HAP-1 (cell line): ENCODE measurements at regions not wholly inside any gene's neighbourhood (a gene's known extent, or its start where the extent isn't known, plus 50 kb on each side); places are given as distances from the start of the nearest gene placed in this dataset.
"Not testable (repeated sequence)": the region's sequence is repeated elsewhere in the genome, so short reads cannot be mapped to it uniquely, and the experiment has no call there.

Experiments
- DNase-seq, 2 experiments: peaks; one replicate each; pipeline ENCODE4 v3.0.0-alpha.2; 2016 to 2020; ENCODE audit warnings: low spot score in 2 of 2
- H3K27me3 ChIP-seq: fragments of 250-450 bp; sonication (Bioruptor Pico); 2 replicates; pipeline ENCODE4 v1.5.1; 2020; ENCODE audit warnings: low read depth, mild to moderate bottlenecking, moderate library complexity
- H3K36me3 ChIP-seq: fragments of 250-450 bp; sonication (Bioruptor Pico); replicated peaks from 2 replicates; pipeline ENCODE4 v1.5.1; 2020; ENCODE audit warnings: mild to moderate bottlenecking
- H3K4me1 ChIP-seq: fragments of 250-450 bp; sonication (Bioruptor Pico); 2 replicates; pipeline ENCODE4 v1.5.1; 2020; ENCODE audit warnings: mild to moderate bottlenecking
- H3K4me3 ChIP-seq: fragments of 250-450 bp; sonication (Bioruptor Pico); 2 replicates; pipeline ENCODE4 v1.5.1; 2020; ENCODE audit warnings: mild to moderate bottlenecking, moderate library complexity
- H3K9me3 ChIP-seq: fragments of 250-450 bp; sonication (Bioruptor Pico); 2 replicates; pipeline ENCODE4 v1.5.1; 2020; ENCODE audit warnings: mild to moderate bottlenecking, moderate library complexity
- in situ Hi-C: fragments of 300-500 bp; cut with MboI; formaldehyde crosslinking; loops from 3 replicates; pipeline ENCODE4 v1.14.3; 2020; ENCODE audit warnings: low sequenced_read_pairs, inconsistent platforms, mixed read lengths

GRCh38 chr7:97234494-97234893 lies 117.0 kb downstream of the SDHAF3 start:
- H3K27me3 ChIP-seq, DNase-seq, in situ Hi-C loops, H3K36me3 ChIP-seq, H3K4me3 ChIP-seq, H3K4me1 ChIP-seq, H3K9me3 ChIP-seq: not testable (repeated sequence)

- Histone ChIP-seq H3K36me3 (no peaks in the 10 kb centered on the region), H3K27me3 (no peaks in the 10 kb centered on the region), H3K9me3 (peaks cover 5% of the 10 kb centered on the region; the same call in 1 of the 2 replicates), H3K4me1 (no peaks in the 10 kb centered on the region), H3K4me3 (no peak overlapping the region)
- in situ Hi-C loops, result no loop called here
- DNase-seq, result no peak
Measured at GRCh38 chr7:97246317-97246716, 128.8 kb downstream of the SDHAF3 start.

GRCh38 chr7:97258187-97258586 lies 140.7 kb downstream of the SDHAF3 start:
- in situ Hi-C loops, result not testable (repeated sequence)

GRCh38 chr7:97269741-97270140 lies 152.2 kb downstream of the SDHAF3 start:
- no peaks in the 10 kb centered on the region for H3K4me1 ChIP-seq
- H3K36me3 ChIP-seq, result no peaks in the 10 kb centered on the region
- no peaks in the 10 kb centered on the region for H3K9me3 ChIP-seq
- H3K27me3 ChIP-seq, result no peaks in the 10 kb centered on the region
- H3K4me3 ChIP-seq, result no peak overlapping the region
- no peak for DNase-seq
- in situ Hi-C loops, result no loop called here

More at GRCh38 chr7:97258187-97258586, 140.7 kb downstream of the SDHAF3 start:
- not testable (repeated sequence) for H3K4me1 ChIP-seq, H3K4me3 ChIP-seq, DNase-seq, H3K9me3 ChIP-seq, H3K27me3 ChIP-seq, H3K36me3 ChIP-seq

GRCh38 chr7:97270280-97270679 lies 152.8 kb downstream of the SDHAF3 start:
- Histone ChIP-seq H3K4me3 (no peak overlapping the region), H3K4me1 (no peaks in the 10 kb centered on the region), H3K9me3 (no peaks in the 10 kb centered on the region), H3K27me3 (no peaks in the 10 kb centered on the region), H3K36me3 (no peaks in the 10 kb centered on the region)
- in situ Hi-C loops, result no loop called here
- DNase-seq, result no peak

GRCh38 chr7:97271619-97272018 lies 154.1 kb downstream of the SDHAF3 start:
- no peaks in the 10 kb centered on the region for H3K4me1 ChIP-seq
- in situ Hi-C loops, result no loop called here
- no peaks in the 10 kb centered on the region for H3K9me3 ChIP-seq
- no peak overlapping the region for H3K4me3 ChIP-seq
- H3K27me3 ChIP-seq, result no peaks in the 10 kb centered on the region
- DNase-seq, result no peak
- H3K36me3 ChIP-seq, result no peaks in the 10 kb centered on the region

- in situ Hi-C loops, result no loop called here
- Histone ChIP-seq H3K27me3 (no peaks in the 10 kb centered on the region), H3K36me3 (no peaks in the 10 kb centered on the region), H3K4me3 (no peak overlapping the region), H3K9me3 (no peaks in the 10 kb centered on the region), H3K4me1 (no peaks in the 10 kb centered on the region)
- DNase-seq, result no peak
Measured at GRCh38 chr7:97272237-97272975, 154.9 kb downstream of the SDHAF3 start.

GRCh38 chr7:97275475-97275874 lies 158.0 kb downstream of the SDHAF3 start:
- no peaks in the 10 kb centered on the region for H3K36me3 ChIP-seq
- no peaks in the 10 kb centered on the region for H3K27me3 ChIP-seq
- no peak for DNase-seq
- no peaks in the 10 kb centered on the region for H3K9me3 ChIP-seq
- H3K4me3 ChIP-seq, result no peak overlapping the region
- in situ Hi-C loops, result no loop called here
- no peaks in the 10 kb centered on the region for H3K4me1 ChIP-seq

- no peaks in the 10 kb centered on the region for H3K27me3 ChIP-seq
- H3K4me3 ChIP-seq, result no peak overlapping the region
- DNase-seq, result no peak
- H3K9me3 ChIP-seq, result no peaks in the 10 kb centered on the region
- no peaks in the 10 kb centered on the region for H3K4me1 ChIP-seq
- no peaks in the 10 kb centered on the region for H3K36me3 ChIP-seq
- in situ Hi-C loops, result no loop called here
Measured at GRCh38 chr7:97280950-97281349, 163.5 kb downstream of the SDHAF3 start.

GRCh38 chr7:97285348-97285747 lies 167.8 kb downstream of the SDHAF3 start:
- Histone ChIP-seq H3K4me3 (no peak overlapping the region), H3K9me3 (no peaks in the 10 kb centered on the region; the same call in 1 of the 2 replicates), H3K4me1 (no peaks in the 10 kb centered on the region), H3K36me3 (no peaks in the 10 kb centered on the region), H3K27me3 (peaks cover 3% of the 10 kb centered on the region; the same call in 1 of the 2 replicates)
- no peak for DNase-seq
- in situ Hi-C loops, result no loop called here

- Histone ChIP-seq H3K4me1 (no peaks in the 10 kb centered on the region), H3K9me3 (no peaks in the 10 kb centered on the region; the same call in 1 of the 2 replicates), H3K27me3 (peaks cover 3% of the 10 kb centered on the region; the same call in 1 of the 2 replicates), H3K36me3 (no peaks in the 10 kb centered on the region), H3K4me3 (no peak overlapping the region)
- no peak for DNase-seq
- in situ Hi-C loops, result no loop called here
Measured at GRCh38 chr7:97293031-97293430, 175.5 kb downstream of the SDHAF3 start.

- Histone ChIP-seq H3K27me3 (no peaks in the 10 kb centered on the region; the same call in 1 of the 2 replicates), H3K36me3 (no peaks in the 10 kb centered on the region), H3K9me3 (no peaks in the 10 kb centered on the region), H3K4me1 (no peaks in the 10 kb centered on the region), H3K4me3 (no peak overlapping the region)
- DNase-seq, result no peak
- in situ Hi-C loops, result no loop called here
Measured at GRCh38 chr7:97298561-97298960, 181.1 kb downstream of the SDHAF3 start.

GRCh38 chr7:97305589-97305988 lies 188.1 kb downstream of the SDHAF3 start:
- H3K4me1 ChIP-seq, result no peaks in the 10 kb centered on the region

GRCh38 chr7:97307521-97308108 lies 190.1 kb downstream of the SDHAF3 start:
- Histone ChIP-seq H3K4me3 (no peak overlapping the region), H3K36me3 (no peaks in the 10 kb centered on the region), H3K27me3 (peaks cover 3% of the 10 kb centered on the region), H3K9me3 (no peaks in the 10 kb centered on the region), H3K4me1 (no peaks in the 10 kb centered on the region)
- in situ Hi-C loops, result no loop called here
- no peak for DNase-seq

More at GRCh38 chr7:97305589-97305988, 188.1 kb downstream of the SDHAF3 start:
- Histone ChIP-seq H3K36me3 (no peaks in the 10 kb centered on the region), H3K4me3 (no peak overlapping the region), H3K27me3 (peaks cover 3% of the 10 kb centered on the region), H3K9me3 (no peaks in the 10 kb centered on the region)
- DNase-seq, result no peak
- in situ Hi-C loops, result no loop called here
